ENCODE measurements at regions not wholly inside any gene's neighbourhood (a gene's known extent, or its start where the extent isn't known, plus 50 kb on each side); places are given as distances from the start of the nearest gene placed in this dataset.

- no peak for TF ChIP-seq CTCF (conservative IDR thresholded peaks at IDR 0.05; ENCODE audit: low read length)
- TF ChIP-seq EZH2phosphoT487 (IDR thresholded peaks at IDR 0.05; ENCODE audit: borderline replicate concordance) = no peak
These were observed 107.4 kb upstream of the CRHR1 start for GRCh38 chr17:45676695-45677094.

Data from Loucy (cell line).